Upper lobe of left lung (tissue), 4 donors: ENCODE measurements at regions not wholly inside any gene's neighbourhood (a gene's known extent, or its start where the extent isn't known, plus 50 kb on each side); places are given as distances from the start of the nearest gene placed in this dataset.

Experiments used
- EP300 ChIP-seq, 4 donors: sonication (generic); formaldehyde crosslinking; IDR thresholded peaks; one replicate each; pipeline ENCODE4 v1.5.1; 2017; ENCODE audit warnings: antibody characterized with exemption in 4 of 4, control low read depth in 2 of 4
- POLR2A ChIP-seq, 4 donors: fragments of 450-650 bp; IDR thresholded peaks; one replicate each; pipeline ENCODE4 v1.5.1; 2016 to 2017; ENCODE audit warnings: antibody characterized with exemption in 4 of 4, mild to moderate bottlenecking in 2 of 4
- TF ChIP-seq, protein P1 (sequence below), 6 experiments: fragments of 450-650 bp in 4 of 6; fragments of 200-600 bp in 2 of 6; sonication (generic) in 2 of 6; IDR thresholded peaks; one replicate each; pipeline ENCODE4 v1.5.1; 2016 to 2019; ENCODE audit warnings: antibody characterized with exemption in 6 of 6

DNA sequence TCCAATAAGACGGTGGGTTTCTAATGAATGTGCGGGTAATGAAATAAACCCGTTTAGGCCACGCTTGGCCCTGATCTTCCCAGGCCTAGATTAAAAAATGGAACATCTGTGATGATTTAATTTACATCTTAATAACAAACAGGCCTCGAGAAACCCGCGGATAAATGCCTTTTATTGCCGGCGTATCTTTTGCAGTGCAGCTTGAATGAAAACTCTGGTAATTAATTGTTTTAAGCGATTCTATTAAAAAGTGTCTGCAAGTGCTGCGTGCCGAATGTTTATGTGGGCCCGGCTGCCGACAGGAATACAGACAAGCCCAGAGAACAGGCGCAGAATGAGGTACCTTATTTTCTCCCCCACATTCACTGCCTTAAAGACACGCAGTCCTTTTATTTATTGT lies 420.7 kb downstream of the MN1 start:
- TF ChIP-seq, protein P1, sequence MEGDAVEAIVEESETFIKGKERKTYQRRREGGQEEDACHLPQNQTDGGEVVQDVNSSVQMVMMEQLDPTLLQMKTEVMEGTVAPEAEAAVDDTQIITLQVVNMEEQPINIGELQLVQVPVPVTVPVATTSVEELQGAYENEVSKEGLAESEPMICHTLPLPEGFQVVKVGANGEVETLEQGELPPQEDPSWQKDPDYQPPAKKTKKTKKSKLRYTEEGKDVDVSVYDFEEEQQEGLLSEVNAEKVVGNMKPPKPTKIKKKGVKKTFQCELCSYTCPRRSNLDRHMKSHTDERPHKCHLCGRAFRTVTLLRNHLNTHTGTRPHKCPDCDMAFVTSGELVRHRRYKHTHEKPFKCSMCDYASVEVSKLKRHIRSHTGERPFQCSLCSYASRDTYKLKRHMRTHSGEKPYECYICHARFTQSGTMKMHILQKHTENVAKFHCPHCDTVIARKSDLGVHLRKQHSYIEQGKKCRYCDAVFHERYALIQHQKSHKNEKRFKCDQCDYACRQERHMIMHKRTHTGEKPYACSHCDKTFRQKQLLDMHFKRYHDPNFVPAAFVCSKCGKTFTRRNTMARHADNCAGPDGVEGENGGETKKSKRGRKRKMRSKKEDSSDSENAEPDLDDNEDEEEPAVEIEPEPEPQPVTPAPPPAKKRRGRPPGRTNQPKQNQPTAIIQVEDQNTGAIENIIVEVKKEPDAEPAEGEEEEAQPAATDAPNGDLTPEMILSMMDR (IDR thresholded peaks at IDR 0.05), result no peak
- TF ChIP-seq POLR2A (IDR thresholded peaks at IDR 0.05) (no peak), EP300 (IDR thresholded peaks at IDR 0.05) (no peak)
